ENCODE measurements at regions not wholly inside any gene's neighbourhood (a gene's known extent, or its start where the extent isn't known, plus 50 kb on each side); places are given as distances from the start of the nearest gene placed in this dataset.

DNA sequence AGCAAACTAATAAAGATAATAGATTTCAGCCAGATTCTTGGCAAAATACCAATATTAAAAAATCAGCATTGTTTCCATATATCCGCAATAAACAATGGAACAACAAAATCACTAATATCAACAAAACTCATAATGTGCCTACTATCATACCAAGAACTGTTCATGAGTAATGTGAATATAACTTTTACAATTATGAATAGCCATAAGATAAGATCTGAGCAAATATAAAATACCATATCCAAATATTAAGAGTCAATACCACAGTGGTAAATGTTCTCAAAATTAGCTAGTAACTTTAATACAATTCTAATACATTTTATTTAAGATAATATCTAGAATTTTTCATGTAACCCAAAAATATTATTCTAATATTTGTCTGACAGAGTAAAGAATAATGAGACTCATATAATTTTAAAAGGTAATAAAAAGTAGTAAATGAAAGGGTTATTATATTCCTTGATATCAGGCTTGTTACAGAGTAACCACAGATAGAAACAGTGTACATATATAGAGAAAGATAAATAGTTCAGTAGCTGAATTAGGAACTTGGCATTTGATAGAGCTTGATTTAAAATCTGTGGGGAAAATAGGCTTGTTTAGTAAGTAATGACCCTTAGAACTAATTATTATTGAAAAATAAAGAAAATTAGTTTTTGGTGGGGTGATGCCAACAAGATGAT, 2126.6 kb downstream of the MRPL39 start:
- no peaks in the 10 kb centered on the region for H3F3A ChIP-seq (ENCODE audit: insufficient read depth, low read length)
- no peaks in the 10 kb centered on the region for H4K20me1 ChIP-seq (ENCODE audit: insufficient read depth, low read length)

DNA sequence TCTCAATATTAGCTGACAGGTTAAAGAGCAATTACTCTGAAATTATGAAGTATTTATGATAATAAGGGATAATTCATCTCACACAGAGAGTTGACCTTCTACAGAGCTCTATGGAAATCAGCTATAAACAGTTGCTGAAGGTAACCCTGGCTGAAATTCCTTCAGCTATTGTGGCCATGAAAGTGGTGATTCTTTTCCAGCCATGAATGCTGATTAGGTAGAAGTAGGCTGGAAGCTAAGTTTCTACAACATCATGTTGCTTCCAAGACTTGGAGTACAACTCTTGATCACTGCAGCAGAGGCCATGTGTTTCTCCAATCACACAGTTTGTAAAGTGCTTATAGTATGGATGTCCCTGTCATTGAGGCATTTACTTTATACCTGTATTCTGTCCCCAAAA, 2128.9 kb downstream of the MRPL39 start:
- Histone ChIP-seq H3K36me3 (replicated peaks; ENCODE audit: insufficient read depth, low read length) (no peaks in the 10 kb centered on the region), H3K4me2 (ENCODE audit: low read depth, low read length) (no peak overlapping the region), H3K9me3 (replicated peaks; ENCODE audit: insufficient read depth, low read length) (no peaks in the 10 kb centered on the region), H3K4me3 (ENCODE audit: low read length) (no peak overlapping the region), H3F3A (ENCODE audit: insufficient read depth, low read length) (no peaks in the 10 kb centered on the region), H3K27me3 (replicated peaks; ENCODE audit: insufficient read depth, low read length) (no peaks in the 10 kb centered on the region), H3K9ac (ENCODE audit: low read length) (no peak overlapping the region), H2AFZ (ENCODE audit: low read length) (no peak overlapping the region), H3K79me2 (ENCODE audit: low read length) (no peaks in the 10 kb centered on the region), H3K27ac (ENCODE audit: low read length) (no peak overlapping the region), H3K9me2 (replicated peaks; ENCODE audit: insufficient read depth, low read length) (no peaks in the 10 kb centered on the region), H4K20me1 (ENCODE audit: insufficient read depth, low read length) (no peaks in the 10 kb centered on the region), H3K4me1 (ENCODE audit: low read length) (no peaks in the 10 kb centered on the region)
- TF ChIP-seq EZH2 (optimal IDR thresholded peaks at IDR 0.05; ENCODE audit: low read depth, low read length), result no peak
- TF ChIP-seq, protein P1, sequence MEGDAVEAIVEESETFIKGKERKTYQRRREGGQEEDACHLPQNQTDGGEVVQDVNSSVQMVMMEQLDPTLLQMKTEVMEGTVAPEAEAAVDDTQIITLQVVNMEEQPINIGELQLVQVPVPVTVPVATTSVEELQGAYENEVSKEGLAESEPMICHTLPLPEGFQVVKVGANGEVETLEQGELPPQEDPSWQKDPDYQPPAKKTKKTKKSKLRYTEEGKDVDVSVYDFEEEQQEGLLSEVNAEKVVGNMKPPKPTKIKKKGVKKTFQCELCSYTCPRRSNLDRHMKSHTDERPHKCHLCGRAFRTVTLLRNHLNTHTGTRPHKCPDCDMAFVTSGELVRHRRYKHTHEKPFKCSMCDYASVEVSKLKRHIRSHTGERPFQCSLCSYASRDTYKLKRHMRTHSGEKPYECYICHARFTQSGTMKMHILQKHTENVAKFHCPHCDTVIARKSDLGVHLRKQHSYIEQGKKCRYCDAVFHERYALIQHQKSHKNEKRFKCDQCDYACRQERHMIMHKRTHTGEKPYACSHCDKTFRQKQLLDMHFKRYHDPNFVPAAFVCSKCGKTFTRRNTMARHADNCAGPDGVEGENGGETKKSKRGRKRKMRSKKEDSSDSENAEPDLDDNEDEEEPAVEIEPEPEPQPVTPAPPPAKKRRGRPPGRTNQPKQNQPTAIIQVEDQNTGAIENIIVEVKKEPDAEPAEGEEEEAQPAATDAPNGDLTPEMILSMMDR (IDR thresholded peaks at IDR 0.05; ENCODE audit: low read length), result no peak
- no peak for TF ChIP-seq EZH2phosphoT487 (IDR thresholded peaks at IDR 0.05; ENCODE audit: low read length)
- no peak for DNase-seq

More for the DNA sequence above, 2126.6 kb downstream of the MRPL39 start:
- Histone ChIP-seq H3K9me3 (replicated peaks; ENCODE audit: insufficient read depth, low read length) (no peaks in the 10 kb centered on the region), H2AFZ (ENCODE audit: low read length) (no peak overlapping the region), H3K79me2 (ENCODE audit: low read length) (no peaks in the 10 kb centered on the region), H3K9me2 (replicated peaks; ENCODE audit: insufficient read depth, low read length) (no peaks in the 10 kb centered on the region), H3K4me1 (ENCODE audit: low read length) (no peaks in the 10 kb centered on the region), H3K27ac (ENCODE audit: low read length) (no peak overlapping the region), H3K36me3 (replicated peaks; ENCODE audit: insufficient read depth, low read length) (no peaks in the 10 kb centered on the region), H3K27me3 (replicated peaks; ENCODE audit: insufficient read depth, low read length) (no peaks in the 10 kb centered on the region), H3K4me3 (ENCODE audit: low read length) (no peak overlapping the region), H3K9ac (ENCODE audit: low read length) (no peak overlapping the region), H3K4me2 (ENCODE audit: low read depth, low read length) (no peak overlapping the region)
- TF ChIP-seq, protein P1 (IDR thresholded peaks at IDR 0.05; ENCODE audit: low read length), result no peak
- no peak for TF ChIP-seq EZH2 (optimal IDR thresholded peaks at IDR 0.05; ENCODE audit: low read depth, low read length)
- TF ChIP-seq EZH2phosphoT487 (IDR thresholded peaks at IDR 0.05; ENCODE audit: low read length), result no peak
- no peak for DNase-seq

DNA sequence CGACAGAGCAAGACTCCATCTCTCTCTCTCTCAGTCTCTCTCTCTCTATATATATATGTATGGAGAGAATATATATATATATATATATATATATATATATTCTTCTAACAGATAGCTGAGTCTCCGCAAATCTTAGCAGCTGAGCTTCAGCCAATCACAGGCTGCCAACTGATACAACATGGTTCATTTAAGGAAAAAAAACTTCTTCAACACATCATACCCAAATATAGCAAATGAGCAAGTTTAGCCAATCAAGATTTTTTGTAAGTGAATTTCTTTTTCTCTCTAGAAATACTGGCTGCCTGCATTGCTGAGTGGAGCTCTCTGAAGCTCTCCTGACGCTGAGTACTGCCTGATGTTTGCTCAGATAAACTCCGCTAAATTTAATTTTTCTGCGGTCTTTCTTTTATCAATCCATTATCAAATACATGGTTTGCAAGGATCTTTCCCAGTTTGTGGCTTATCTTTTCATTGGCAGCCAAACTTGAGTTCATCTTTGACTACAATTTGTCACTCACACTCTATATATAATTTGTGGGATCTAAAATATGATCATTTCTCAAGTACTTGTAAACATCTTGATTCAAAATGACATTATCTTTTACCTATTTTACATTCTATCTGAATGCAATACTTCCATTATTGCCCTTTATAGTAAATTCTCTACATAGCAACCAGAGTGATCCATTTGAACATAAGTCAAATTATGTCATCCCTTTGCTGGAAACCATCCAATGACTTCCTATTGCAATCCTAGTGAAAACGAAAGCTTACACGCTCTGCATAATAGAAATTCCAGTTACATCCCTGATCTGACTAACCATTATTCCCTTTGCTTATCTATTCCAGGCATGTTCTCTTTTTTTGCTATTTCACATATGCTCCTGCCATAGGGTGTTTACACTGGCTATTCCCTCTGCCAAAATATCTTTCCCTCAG, 2131.7 kb downstream of the MRPL39 start:
- no peaks in the 10 kb centered on the region for H3K79me2 ChIP-seq (ENCODE audit: low read length)
- H3K4me3 ChIP-seq (ENCODE audit: low read length), result no peak overlapping the region
- no peaks in the 10 kb centered on the region for H3K36me3 ChIP-seq (replicated peaks; ENCODE audit: insufficient read depth, low read length)
- H3K4me2 ChIP-seq (ENCODE audit: low read depth, low read length), result no peak overlapping the region
- no peaks in the 10 kb centered on the region for H3K27me3 ChIP-seq (replicated peaks; ENCODE audit: insufficient read depth, low read length)
- no peak overlapping the region for H3K27ac ChIP-seq (ENCODE audit: low read length)
- no peak overlapping the region for H2AFZ ChIP-seq (ENCODE audit: low read length)
- no peaks in the 10 kb centered on the region for H3K4me1 ChIP-seq (ENCODE audit: low read length)
- H3K9ac ChIP-seq (ENCODE audit: low read length), result no peak overlapping the region
- no peaks in the 10 kb centered on the region for H3K9me3 ChIP-seq (replicated peaks; ENCODE audit: insufficient read depth, low read length)
- TF ChIP-seq EZH2 (optimal IDR thresholded peaks at IDR 0.05; ENCODE audit: low read depth, low read length), result no peak
- TF ChIP-seq, protein P1 (IDR thresholded peaks at IDR 0.05; ENCODE audit: low read length), result no peak
- no peak for TF ChIP-seq EZH2phosphoT487 (IDR thresholded peaks at IDR 0.05; ENCODE audit: low read length)
- no peaks in the 10 kb centered on the region for H3F3A ChIP-seq (ENCODE audit: insufficient read depth, low read length)
- H4K20me1 ChIP-seq (ENCODE audit: insufficient read depth, low read length), result no peaks in the 10 kb centered on the region
- H3K9me2 ChIP-seq (replicated peaks; ENCODE audit: insufficient read depth, low read length), result no peaks in the 10 kb centered on the region
- no peak for DNase-seq
